22Rv1 (cell line): ENCODE measurements at regions not wholly inside any gene's neighbourhood (a gene's known extent, or its start where the extent isn't known, plus 50 kb on each side); places are given as distances from the start of the nearest gene placed in this dataset.

Experiments
- CTCF ChIP-seq: fragments of 450-650 bp; IDR thresholded peaks from 2 replicates; pipeline ENCODE4 v1.5.1; 2017; ENCODE audit warnings: mild to moderate bottlenecking
- ZFX ChIP-seq: fragments of 450-650 bp; IDR thresholded peaks from 2 replicates; pipeline ENCODE4 v1.6.1; 2017; ENCODE audit warnings: antibody characterized with exemption, borderline replicate concordance

- TF ChIP-seq ZFX = no peak
- TF ChIP-seq CTCF = no peak
Measured at GRCh38 chr1:8184301-8184700, 133.6 kb upstream of the SLC45A1 start.
